Mucosa of descending colon (tissue), 3 donors: ENCODE measurements at regions not wholly inside any gene's neighbourhood (a gene's known extent, or its start where the extent isn't known, plus 50 kb on each side); places are given as distances from the start of the nearest gene placed in this dataset.

Source experiments
- ATAC-seq: fragments of 200-7000 bp; cut with Tn5 transposase; one replicate; pipeline ENCODE4 v1.9.1; 2020; ENCODE audit warnings: mild to moderate bottlenecking, moderate library complexity
- DNase-seq, 3 donors: peaks; one replicate each; pipeline ENCODE4 v3.0.0-alpha.2; 2020
- H3K36me3 ChIP-seq: fragments of 200-600 bp; one replicate; pipeline ENCODE4 v1.8.0; 2021; ENCODE audit warnings: low read depth, mild to moderate bottlenecking
- H3K4me1 ChIP-seq: fragments of 200-600 bp; one replicate; pipeline ENCODE4 v1.8.0; 2021; ENCODE audit warnings: low read depth, mild to moderate bottlenecking
- H3K4me3 ChIP-seq: fragments of 200-600 bp; one replicate; pipeline ENCODE4 v1.8.0; 2021; ENCODE audit warnings: mild to moderate bottlenecking
- H3K9me3 ChIP-seq: fragments of 200-600 bp; one replicate; pipeline ENCODE4 v1.8.0; 2021; ENCODE audit warnings: mild to moderate bottlenecking
- CTCF ChIP-seq: fragments of 200-600 bp; IDR thresholded peaks from one replicate; pipeline ENCODE4 v1.8.0; 2022; ENCODE audit warnings: antibody characterized with exemption, mild to moderate bottlenecking
- intact Hi-C, 2 donors: fragments of 100-400 bp; cut with DNase I in 1 of 2; cut with micrococcal nuclease in 1 of 2; formaldehyde crosslinking; loops; one replicate each; pipeline versions ENCODE4 v1.11.0 to v1.11.1; 2022; cut with DNase I, micrococcal nuclease
- donor health status: DM: no; HTN: no; CAD: no; lungs with moderate emphysema.
- donor health status: DM: no; HTN: no; CAD: no.
- donor health status: DM: no; HTN: yes; CAD: no.

GRCh38 chr10:128873411-128874054 is 593.5 kb upstream of the MGMT start:
- Histone ChIP-seq H3K4me1 (no peaks in the 10 kb centered on the region), H3K9me3 (no peaks in the 10 kb centered on the region), H3K4me3 (no peak overlapping the region), H3K36me3 (no peaks in the 10 kb centered on the region)
- no peak for ATAC-seq
- intact Hi-C loops, result no loop called here
- no peak for TF ChIP-seq CTCF
- no peak for DNase-seq

GRCh38 chr10:128874331-128874730 is 592.7 kb upstream of the MGMT start:
- ATAC-seq (no peak), DNase-seq (no peak)
- intact Hi-C loops, result no loop called here
- no peaks in the 10 kb centered on the region for H3K36me3 ChIP-seq
- H3K9me3 ChIP-seq, result no peaks in the 10 kb centered on the region
- H3K4me3 ChIP-seq, result no peak overlapping the region
- TF ChIP-seq CTCF, result no peak
- H3K4me1 ChIP-seq, result no peaks in the 10 kb centered on the region

- ATAC-seq, result no peak
- no peaks in the 10 kb centered on the region for H3K36me3 ChIP-seq
- intact Hi-C loops, result no loop called here
- no peak for DNase-seq
- H3K9me3 ChIP-seq, result no peaks in the 10 kb centered on the region
- H3K4me1 ChIP-seq, result no peaks in the 10 kb centered on the region
- no peak overlapping the region for H3K4me3 ChIP-seq
- no peak for TF ChIP-seq CTCF
Observed at GRCh38 chr10:128875030-128875744, 591.9 kb upstream of the MGMT start.

GRCh38 chr10:128875956-128876736 is 590.9 kb upstream of the MGMT start:
- no peak for TF ChIP-seq CTCF
- Histone ChIP-seq H3K36me3 (no peaks in the 10 kb centered on the region), H3K4me1 (no peaks in the 10 kb centered on the region), H3K4me3 (no peak overlapping the region), H3K9me3 (no peaks in the 10 kb centered on the region)
- intact Hi-C loops, result no loop called here
- DNase-seq (no peak), ATAC-seq (peak; percentile 37)

- no peaks in the 10 kb centered on the region for H3K4me1 ChIP-seq
- H3K36me3 ChIP-seq, result no peaks in the 10 kb centered on the region
- H3K9me3 ChIP-seq, result no peaks in the 10 kb centered on the region
- intact Hi-C loops, result no loop called here
- no peak for DNase-seq
- TF ChIP-seq CTCF, result no peak
- no peak overlapping the region for H3K4me3 ChIP-seq
- no peak for ATAC-seq
Observed at GRCh38 chr10:128877141-128877540, 589.9 kb upstream of the MGMT start.
